NCI-H510A treated with DMSO at 0.1 percent for 48 hours (cell line): ENCODE measurements at regions not wholly inside any gene's neighbourhood (a gene's known extent, or its start where the extent isn't known, plus 50 kb on each side); places are given as distances from the start of the nearest gene placed in this dataset.
"Not testable (repeated sequence)": the region's sequence is repeated elsewhere in the genome, so short reads cannot be mapped to it uniquely, and the experiment has no call there.

Experiments used
- DNase-seq: peaks from one replicate; lab custom pipeline; 2025; lab: John Stamatoyannopoulos, UW

GRCh38 chr10:20615395-20615794 lies 281.7 kb downstream of the NEBL start:
- no peak for DNase-seq

DNA sequence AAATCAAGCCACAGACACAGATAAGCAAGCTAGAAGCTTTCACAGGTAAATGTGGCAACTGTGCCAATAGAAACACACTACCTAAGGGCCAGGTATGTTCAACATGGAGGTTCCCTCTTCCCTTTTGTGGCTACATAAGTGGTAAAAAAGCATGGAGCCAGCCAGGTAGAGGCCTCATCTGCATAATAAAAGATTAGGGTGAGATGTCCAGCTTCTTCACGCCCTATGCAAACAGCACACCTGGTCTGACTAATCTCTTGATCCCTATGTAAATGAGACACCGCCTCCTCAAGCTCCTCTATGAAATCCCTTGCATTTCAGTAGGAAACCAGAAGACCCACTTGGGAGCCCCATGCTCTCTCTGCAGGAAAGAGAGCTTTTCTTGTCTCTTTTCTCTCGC lies 282.2 kb downstream of the NEBL start:
- no peak for DNase-seq

- no peak for DNase-seq
These were observed 288.6 kb downstream of the NEBL start for GRCh38 chr10:20608503-20608902.

DNA sequence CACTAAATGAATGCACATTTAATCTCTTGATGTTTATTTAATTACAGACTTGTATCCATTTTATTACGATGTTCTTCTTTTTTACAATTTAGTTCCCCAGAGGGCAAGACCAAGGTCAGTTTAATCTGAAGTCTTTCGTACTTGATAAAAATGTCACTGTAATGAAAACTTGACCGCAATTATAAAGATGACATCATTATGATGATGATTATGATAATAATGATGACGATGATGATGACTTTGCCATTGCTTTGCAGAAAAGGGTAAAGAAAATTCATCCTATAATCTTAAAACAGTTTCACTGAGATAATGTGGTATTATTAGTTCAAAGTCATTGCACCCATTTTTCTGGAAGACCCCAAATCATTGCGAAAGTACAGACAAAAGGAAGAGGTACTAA lies 290.1 kb downstream of the NEBL start:
- no peak for DNase-seq

GRCh38 chr10:20601941-20602461 lies 295.1 kb downstream of the NEBL start:
- DNase-seq = no peak

GRCh38 chr10:20598590-20598989 lies 298.5 kb downstream of the NEBL start:
- no peak for DNase-seq

- DNase-seq = no peak
These were observed 300.2 kb downstream of the NEBL start for GRCh38 chr10:20596911-20597310.

- no peak for DNase-seq
These were observed 300.9 kb downstream of the NEBL start for GRCh38 chr10:20596065-20596755.

- no peak for DNase-seq
These were observed 303.5 kb downstream of the NEBL start for GRCh38 chr10:20593649-20594048.

- no peak for DNase-seq
These were observed 315.1 kb downstream of the NEBL start for GRCh38 chr10:20582041-20582440.

GRCh38 chr10:20573924-20574323 lies 323.2 kb downstream of the NEBL start:
- no peak for DNase-seq

- DNase-seq = not testable (repeated sequence)
These were observed 341.1 kb downstream of the NEBL start for GRCh38 chr10:20555990-20556389.

- no peak for DNase-seq
These were observed 344.7 kb downstream of the NEBL start for GRCh38 chr10:20552382-20552781.

DNA sequence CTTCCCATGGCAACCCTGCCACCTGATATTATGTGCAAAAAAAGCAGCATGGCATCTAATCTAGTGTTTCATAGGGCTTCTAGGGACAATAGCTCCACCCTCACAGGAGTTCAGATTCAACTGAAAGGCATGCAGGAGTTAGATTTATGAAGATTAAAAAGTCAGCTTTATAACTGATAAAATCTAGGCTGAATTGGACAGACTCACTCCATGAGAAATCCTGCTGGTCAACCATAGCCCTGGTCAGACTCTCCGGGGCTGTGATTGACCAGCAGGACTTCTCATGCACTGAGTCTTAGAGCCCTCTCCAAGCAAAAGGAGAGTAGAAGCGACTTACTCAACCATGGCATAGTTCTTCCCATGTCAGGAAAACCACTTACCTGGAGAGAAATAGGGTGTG lies 345.4 kb downstream of the NEBL start:
- no peak for DNase-seq

DNA sequence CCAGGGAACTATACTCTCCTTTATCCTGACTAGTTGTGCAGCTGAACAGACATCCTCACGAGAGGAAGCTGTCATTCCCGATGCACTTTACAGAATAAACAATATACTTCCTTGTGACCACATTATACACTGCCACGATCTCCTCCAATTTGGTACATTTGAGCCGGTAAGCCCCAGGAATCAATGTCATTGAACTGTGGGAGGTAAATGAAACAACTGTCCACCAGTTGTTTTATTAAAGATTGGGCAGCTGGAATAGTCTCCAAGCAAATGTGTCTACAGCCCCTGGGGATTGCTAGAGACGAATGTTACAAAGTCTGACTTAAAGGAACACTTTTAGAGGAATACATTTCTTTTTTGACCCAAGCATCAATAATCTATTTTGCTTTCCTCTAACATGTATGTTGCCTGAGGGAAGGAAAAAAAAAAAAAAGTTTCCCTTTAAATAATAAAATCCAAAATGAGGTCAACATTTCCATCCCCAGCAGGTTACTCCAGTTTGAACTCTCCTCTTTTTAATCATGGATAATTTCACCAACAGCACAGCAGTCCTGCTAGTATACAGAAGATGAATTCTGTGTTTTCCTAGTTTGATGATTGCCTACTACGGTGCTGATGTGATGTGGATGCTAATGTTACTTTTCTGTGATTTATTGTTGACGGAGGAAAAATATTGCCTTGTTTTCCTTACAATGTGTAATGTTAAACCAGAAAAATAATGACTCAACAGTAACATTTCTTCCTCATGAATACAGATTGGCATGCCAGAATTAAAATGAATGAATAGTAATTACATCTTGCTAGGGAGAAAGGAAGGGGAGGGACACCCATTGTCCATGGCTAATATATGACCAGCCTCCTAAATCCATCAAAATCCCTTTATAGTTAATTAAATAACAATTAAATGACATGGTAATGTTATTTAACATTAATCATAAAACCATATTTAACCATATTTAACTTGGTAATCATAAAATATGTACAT lies 360.9 kb downstream of the NEBL start:
- no peak for DNase-seq

DNA sequence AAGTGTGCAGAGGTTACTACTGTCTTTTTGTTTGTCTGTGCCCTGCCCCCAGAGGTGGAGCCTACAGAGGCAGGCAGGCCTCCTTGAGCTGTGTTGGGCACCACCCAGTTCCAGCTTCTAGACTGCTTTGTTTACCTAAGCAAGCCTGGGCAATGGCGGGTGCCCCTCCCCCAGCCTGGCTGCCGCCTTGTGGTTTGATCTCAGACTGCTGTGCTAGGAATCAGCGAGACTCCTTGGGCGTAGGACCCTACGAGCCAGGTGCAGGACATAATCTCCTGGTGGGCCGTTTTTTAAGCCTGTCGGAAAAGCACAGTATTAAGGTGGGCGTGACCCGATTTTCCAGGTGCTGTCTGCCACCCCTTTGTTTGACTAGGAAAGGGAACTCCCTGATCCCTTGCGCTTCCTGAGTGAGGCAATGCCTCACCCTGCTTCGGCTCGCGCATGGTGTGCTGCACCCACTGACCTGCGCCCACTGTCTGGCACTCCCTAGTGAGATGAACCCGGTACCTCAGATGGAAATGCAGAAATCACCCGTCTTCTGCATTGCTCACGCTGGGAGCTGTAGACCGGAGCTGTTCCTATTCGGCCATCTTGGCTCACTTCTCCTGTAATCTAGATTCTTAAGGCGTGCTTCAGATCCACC lies 365.7 kb downstream of the NEBL start:
- not testable (repeated sequence) for DNase-seq

- no peak for DNase-seq
These were observed 375.9 kb downstream of the NEBL start for GRCh38 chr10:20521186-20521585.

GRCh38 chr10:20515654-20516053 lies 381.5 kb downstream of the NEBL start:
- DNase-seq = no peak

DNA sequence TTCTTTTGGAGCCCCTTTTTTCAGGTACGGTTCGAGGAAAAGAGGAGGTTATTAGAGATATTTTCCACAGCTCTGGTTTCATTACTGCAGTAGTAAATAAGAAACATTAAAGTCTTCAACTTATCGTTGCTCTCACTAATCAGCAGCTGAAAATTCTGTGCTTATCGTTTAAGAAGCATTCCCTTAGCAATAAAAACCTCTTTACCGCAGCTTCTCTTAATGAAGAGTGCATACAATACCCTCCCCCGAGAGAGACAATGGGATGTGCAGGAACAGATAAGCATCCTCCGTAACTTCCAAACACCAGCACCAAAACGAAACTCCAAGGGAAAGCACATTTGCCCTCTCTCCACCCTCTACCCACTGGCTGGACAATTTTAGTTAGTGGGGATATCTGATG lies 384.5 kb downstream of the NEBL start:
- no peak for DNase-seq

GRCh38 chr10:20508921-20509320 lies 388.2 kb downstream of the NEBL start:
- no peak for DNase-seq

DNA sequence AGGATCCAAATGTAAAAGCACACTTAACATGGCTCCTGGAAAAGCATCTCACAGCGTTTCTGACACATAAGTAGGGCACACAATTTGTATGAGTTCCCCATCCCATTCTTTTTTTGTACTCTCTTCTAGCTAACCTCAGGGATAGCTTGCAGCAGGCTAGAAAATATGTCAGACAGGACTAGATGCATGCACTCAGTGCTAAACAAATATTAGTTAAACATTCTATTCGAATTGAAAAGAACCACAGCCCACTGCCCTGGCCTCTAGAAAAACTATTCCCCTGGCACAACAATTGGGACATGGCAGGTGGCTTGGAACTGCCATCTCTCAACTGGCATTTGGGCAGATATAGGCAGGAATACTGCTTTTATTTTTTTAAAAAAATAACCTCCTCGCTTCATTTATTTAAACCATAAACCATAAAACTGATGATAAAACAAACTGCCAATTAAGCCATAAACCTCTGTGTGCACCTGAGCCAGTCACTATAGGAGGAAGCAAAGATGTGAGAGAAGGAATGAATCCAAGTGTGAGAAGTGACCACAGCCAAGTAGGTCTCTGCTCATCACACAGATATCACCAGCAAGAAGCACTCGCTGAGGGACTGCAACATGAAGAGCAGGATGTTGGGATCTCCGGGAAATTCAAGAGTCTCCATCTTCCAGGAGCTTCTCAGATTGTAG lies 394.1 kb downstream of the NEBL start:
- DNase-seq = no peak

DNA sequence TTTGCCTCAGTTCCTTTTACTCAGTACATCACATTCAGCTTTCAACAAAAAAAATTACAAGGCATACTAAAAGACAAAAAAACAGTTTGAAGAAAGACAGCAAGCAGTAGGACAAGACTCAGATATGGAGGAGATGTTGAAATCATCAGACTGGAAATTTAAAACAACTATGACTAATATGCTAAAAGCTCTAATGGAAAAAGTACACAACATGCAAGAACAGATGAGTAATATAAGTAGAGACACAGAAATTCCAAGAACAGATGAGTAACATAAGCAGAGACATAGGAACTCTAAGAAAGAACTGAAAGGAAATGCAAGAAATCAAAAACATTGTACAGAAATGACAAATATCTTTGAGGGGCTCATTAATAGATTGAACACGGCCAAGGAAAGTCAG lies 402.6 kb downstream of the NEBL start:
- no peak for DNase-seq
